Naive thymus-derived CD4-positive, alpha-beta T cell (primary cell): ENCODE measurements at regions not wholly inside any gene's neighbourhood (a gene's known extent, or its start where the extent isn't known, plus 50 kb on each side); places are given as distances from the start of the nearest gene placed in this dataset.

Source experiments
- ATAC-seq: fragments of 150-1000 bp; cut with Tn5 transposase; 2 replicates; pipeline ENCODE4 v1.10.0; 2021; ENCODE audit warnings: mild to moderate bottlenecking, moderate library complexity
- CTCF ChIA-PET: fragments of 350-600 bp; sonication (Branson Sonifier 250); formaldehyde crosslinking; loops from one replicate; lab custom pipeline; 2021; ENCODE audit warnings: antibody characterized with exemption; lab: Charles Lee
- POLR2A ChIA-PET: fragments of 350-600 bp; sonication (Branson Sonifier 250); formaldehyde crosslinking; loops from one replicate; lab custom pipeline; 2021; ENCODE audit warnings: antibody characterized with exemption, inconsistent platforms; lab: Charles Lee
- DNase-seq, 9 donors: peaks; one replicate each; pipeline versions ENCODE4 v3.0.0 to v3.0.0-alpha.2; 2020 to 2022; ENCODE audit warnings: mixed read lengths in 1 of 9
- H3K27ac ChIP-seq: one replicate; pipeline ENCODE4 v1.7.0; 2013; ENCODE audit warnings: mild to moderate bottlenecking, low read depth, low read length, moderate library complexity
- H3K27me3 ChIP-seq, 2 donors: one replicate each; pipeline ENCODE4 v1.7.0; 2013; ENCODE audit warnings: low read length in 2 of 2, mild to moderate bottlenecking in 2 of 2, moderate library complexity in 2 of 2; ENCODE audit not compliant: control insufficient read depth in 2 of 2, insufficient read depth in 2 of 2
- H3K36me3 ChIP-seq, 3 experiments: 1 replicate in 2 of 3; 2 replicates in 1 of 3; pipeline ENCODE4 v1.7.0; 2013; ENCODE audit warnings: low read length in 3 of 3, mild to moderate bottlenecking in 3 of 3, moderate library complexity in 1 of 3; ENCODE audit not compliant: insufficient read depth in 3 of 3, control insufficient read depth in 2 of 3
- H3K4me1 ChIP-seq, 2 donors: one replicate each; pipeline ENCODE4 v1.7.0; 2013; ENCODE audit warnings: low read length in 2 of 2, mild to moderate bottlenecking in 2 of 2, moderate library complexity in 1 of 2; ENCODE audit not compliant: control insufficient read depth in 2 of 2, insufficient read depth in 2 of 2
- H3K4me3 ChIP-seq: 2 replicates; pipeline ENCODE4 v1.7.0; 2013; ENCODE audit warnings: mild to moderate bottlenecking, low read length
- H3K9me3 ChIP-seq, 3 experiments: 1 replicate in 2 of 3; 2 replicates in 1 of 3; pipeline ENCODE4 v1.7.0; 2013; ENCODE audit warnings: low read length in 3 of 3; ENCODE audit not compliant: control insufficient read depth in 2 of 3
- H3K27ac Mint-ChIP-seq, 9 donors: one replicate each; pipeline ENCODE4 v1.8.0; 2020 to 2022; ENCODE audit warnings: mixed read lengths in 9 of 9, mild to moderate bottlenecking in 8 of 9, moderate library complexity in 5 of 9, inconsistent platforms in 2 of 9
- H3K27me3 Mint-ChIP-seq, 5 donors: one replicate each; pipeline ENCODE4 v1.8.0; 2021 to 2022; ENCODE audit warnings: mixed read lengths in 5 of 5, mild to moderate bottlenecking in 1 of 5
- H3K36me3 Mint-ChIP-seq, 5 donors: one replicate each; pipeline ENCODE4 v1.8.0; 2020 to 2022; ENCODE audit warnings: mixed read lengths in 5 of 5, mild to moderate bottlenecking in 3 of 5, inconsistent platforms in 1 of 5
- H3K4me1 Mint-ChIP-seq, 7 donors: one replicate each; pipeline ENCODE4 v1.8.0; 2020 to 2022; ENCODE audit warnings: mixed read lengths in 7 of 7, mild to moderate bottlenecking in 3 of 7, inconsistent platforms in 1 of 7
- H3K4me3 Mint-ChIP-seq, 10 donors: one replicate each; pipeline ENCODE4 v1.8.0; 2020 to 2022; ENCODE audit warnings: mild to moderate bottlenecking in 10 of 10, mixed read lengths in 10 of 10, moderate library complexity in 6 of 10, inconsistent platforms in 2 of 10
- H3K9me3 Mint-ChIP-seq, 11 donors: one replicate each; pipeline ENCODE4 v1.8.0; 2020 to 2022; ENCODE audit warnings: mixed read lengths in 11 of 11, mild to moderate bottlenecking in 4 of 11, inconsistent platforms in 1 of 11, moderate library complexity in 1 of 11
- intact Hi-C, 2 donors: fragments of 100-400 bp; cut with micrococcal nuclease; formaldehyde crosslinking; loops; one replicate each; pipeline ENCODE4 v1.15.1; 2023

DNA sequence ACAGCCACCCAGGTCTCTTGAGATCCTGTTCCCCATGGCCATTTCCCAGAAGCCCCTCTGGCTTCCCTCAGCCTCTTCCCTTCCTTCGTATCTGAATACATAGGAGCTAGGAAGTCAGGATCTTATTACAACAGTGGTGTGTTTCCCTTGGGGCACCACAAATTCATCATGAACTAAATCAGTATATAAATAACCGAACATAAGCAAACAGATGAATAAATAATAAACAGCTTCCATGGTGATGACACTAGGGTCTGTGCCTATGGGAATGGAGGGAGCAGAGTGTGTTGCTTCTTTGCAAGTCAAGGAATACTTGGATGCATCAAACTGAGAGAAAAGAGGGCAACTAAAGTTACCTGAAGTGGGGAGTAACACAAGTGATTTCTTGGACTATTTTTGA is 527.6 kb downstream of the LMO7 start:
- POLR2A ChIA-PET, result no interaction called here
- Mint-ChIP-seq H3K36me3 (no peaks in the 10 kb centered on the region), H3K27me3 (peaks cover 0 to 15% (median 5%) of the 10 kb centered on the region in 5 donors), H3K27ac (no peak overlapping the region), H3K4me3 (no peak overlapping the region), H3K4me1 (no peaks in the 10 kb centered on the region), H3K9me3 (peaks cover 0 to 3% (median 0%) of the 10 kb centered on the region in 11 donors)
- DNase-seq (no peak), ATAC-seq (no peak)
- Histone ChIP-seq H3K27me3 (no peaks in the 10 kb centered on the region), H3K27ac (no peak overlapping the region), H3K9me3 (no peaks in the 10 kb centered on the region), H3K4me1 (no peaks in the 10 kb centered on the region), H3K36me3 (no peaks in the 10 kb centered on the region), H3K4me3 (no peak overlapping the region)
- intact Hi-C loops, result no loop called here
- CTCF ChIA-PET, result no interaction called here

DNA sequence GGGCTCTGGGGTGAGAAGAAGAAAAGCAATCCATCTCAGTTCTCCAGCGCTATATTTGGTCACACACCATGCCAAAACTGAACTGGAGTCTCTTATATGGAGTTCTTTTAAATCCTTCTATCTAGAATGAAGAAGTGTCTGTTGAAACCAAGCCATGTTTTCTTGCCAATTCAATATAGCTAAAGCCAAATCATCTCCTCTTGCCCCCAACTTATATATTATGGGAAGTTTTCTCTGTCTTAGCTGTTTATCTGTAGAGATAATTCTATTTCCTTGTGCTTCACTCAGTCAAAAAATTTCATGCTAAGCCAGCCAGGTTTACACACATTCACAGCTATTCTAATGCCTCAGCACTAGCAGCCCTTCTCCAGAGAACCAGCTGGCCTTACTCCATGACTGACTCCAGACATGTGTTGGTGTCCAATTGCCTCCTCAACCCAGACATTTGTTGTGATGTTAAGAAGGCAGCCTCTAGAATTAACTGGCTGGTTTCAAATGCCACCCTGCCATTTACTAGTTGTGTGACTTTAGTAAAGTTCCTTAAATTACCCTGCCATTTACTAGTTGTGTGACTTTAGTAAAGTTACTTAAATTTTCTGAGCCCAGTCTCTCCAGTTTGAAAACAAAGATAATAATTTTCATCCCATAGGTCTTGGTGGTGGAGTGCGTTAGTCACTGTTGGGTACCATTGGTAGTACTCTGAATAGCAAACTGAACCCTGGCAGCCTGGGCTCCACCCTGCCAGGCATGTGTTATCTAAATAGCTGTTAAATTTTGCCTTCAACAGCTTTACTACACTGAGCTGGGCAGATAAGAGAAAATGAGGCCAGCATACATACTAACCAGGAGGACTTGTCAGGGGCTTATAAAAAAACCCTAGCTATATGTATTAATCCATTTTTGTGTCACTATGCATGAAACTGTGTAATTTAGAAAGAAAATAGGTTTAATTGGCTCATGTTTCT is 525.1 kb downstream of the LMO7 start:
- DNase-seq (no peak), ATAC-seq (no peak)
- no peaks in the 10 kb centered on the region for H3K36me3 ChIP-seq
- intact Hi-C loops, result no loop called here
- no peaks in the 10 kb centered on the region for H3K9me3 ChIP-seq
- Mint-ChIP-seq H3K36me3 (no peaks in the 10 kb centered on the region), H3K4me1 (no peaks in the 10 kb centered on the region), H3K4me3 (no peak overlapping the region), H3K27ac (no peak overlapping the region), H3K27me3 (peaks cover 0 to 15% (median 3%) of the 10 kb centered on the region in 5 donors), H3K9me3 (peaks cover 0 to 3% (median 0%) of the 10 kb centered on the region in 11 donors)
- H3K4me3 ChIP-seq, result no peak overlapping the region
- H3K4me1 ChIP-seq, result no peaks in the 10 kb centered on the region
- no peaks in the 10 kb centered on the region for H3K27me3 ChIP-seq
- ChIA-PET POLR2A (no interaction called here), CTCF (no interaction called here)
- no peak overlapping the region for H3K27ac ChIP-seq

DNA sequence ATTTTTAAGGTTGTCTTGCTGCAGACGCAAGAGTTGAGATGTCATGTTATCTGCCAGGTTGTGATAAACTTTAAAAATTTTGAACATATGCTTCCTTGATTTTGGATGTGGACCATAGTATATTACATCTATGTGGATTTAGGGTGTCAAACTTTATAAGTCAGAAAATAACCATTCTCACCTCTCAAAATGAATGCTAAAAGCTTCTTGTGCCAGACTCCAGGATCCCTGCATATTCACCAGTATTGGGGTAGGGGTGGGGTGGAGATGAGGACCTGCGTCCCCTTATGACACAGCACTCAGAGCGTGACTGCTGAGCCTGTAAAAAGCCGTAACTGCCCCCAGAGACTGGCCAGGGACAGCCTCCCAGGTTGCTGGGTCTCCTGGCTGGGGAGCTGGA is 524.4 kb downstream of the LMO7 start:
- ATAC-seq, result no peak
- Mint-ChIP-seq H3K27me3 (peaks cover 0 to 15% (median 3%) of the 10 kb centered on the region in 5 donors), H3K9me3 (peaks cover 0 to 2% (median 0%) of the 10 kb centered on the region in 11 donors), H3K4me1 (no peaks in the 10 kb centered on the region), H3K27ac (no peak overlapping the region), H3K36me3 (no peaks in the 10 kb centered on the region), H3K4me3 (no peak overlapping the region)
- CTCF ChIA-PET, result no interaction called here
- no peak for DNase-seq
- no peaks in the 10 kb centered on the region for H3K9me3 ChIP-seq
- H3K27me3 ChIP-seq, result no peaks in the 10 kb centered on the region
- H3K27ac ChIP-seq, result no peak overlapping the region
- H3K36me3 ChIP-seq, result no peaks in the 10 kb centered on the region
- no peak overlapping the region for H3K4me3 ChIP-seq
- no peaks in the 10 kb centered on the region for H3K4me1 ChIP-seq
- intact Hi-C loops, result no loop called here
- POLR2A ChIA-PET, result no interaction called here

DNA sequence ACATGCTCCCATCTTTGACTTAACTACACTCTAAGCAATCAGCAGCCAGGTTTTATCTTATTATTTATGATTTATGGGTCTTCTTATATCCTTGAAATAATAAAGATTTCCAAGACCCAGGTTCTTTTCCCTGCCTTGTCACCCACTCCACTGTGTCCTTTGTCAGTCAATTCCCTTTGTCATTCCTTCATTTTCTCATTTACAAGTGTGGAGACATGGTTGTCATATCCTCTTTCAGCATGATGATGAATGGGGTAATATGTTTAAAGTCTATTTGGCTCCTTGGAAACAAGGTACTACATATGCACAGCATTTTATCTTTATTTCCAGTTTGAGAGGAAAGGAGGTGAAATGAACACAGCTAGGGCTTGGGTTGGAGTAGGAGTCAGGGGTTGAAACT is 521.8 kb downstream of the LMO7 start:
- CTCF ChIA-PET, result no interaction called here
- no peaks in the 10 kb centered on the region for H3K9me3 Mint-ChIP-seq
- no peak overlapping the region for H3K4me3 ChIP-seq
- H3K4me1 Mint-ChIP-seq, result no peaks in the 10 kb centered on the region
- POLR2A ChIA-PET, result no interaction called here
- H3K27me3 Mint-ChIP-seq, result peaks cover 0 to 15% (median 3%) of the 10 kb centered on the region in 5 donors
- H3K27ac ChIP-seq, result no peak overlapping the region
- no peak for DNase-seq
- H3K4me3 Mint-ChIP-seq, result no peak overlapping the region
- no peaks in the 10 kb centered on the region for H3K9me3 ChIP-seq
- no peaks in the 10 kb centered on the region for H3K4me1 ChIP-seq
- H3K27ac Mint-ChIP-seq, result no peak overlapping the region
- intact Hi-C loops, result no loop called here
- no peaks in the 10 kb centered on the region for H3K36me3 Mint-ChIP-seq
- H3K27me3 ChIP-seq, result no peaks in the 10 kb centered on the region
- no peak for ATAC-seq
- no peaks in the 10 kb centered on the region for H3K36me3 ChIP-seq

DNA sequence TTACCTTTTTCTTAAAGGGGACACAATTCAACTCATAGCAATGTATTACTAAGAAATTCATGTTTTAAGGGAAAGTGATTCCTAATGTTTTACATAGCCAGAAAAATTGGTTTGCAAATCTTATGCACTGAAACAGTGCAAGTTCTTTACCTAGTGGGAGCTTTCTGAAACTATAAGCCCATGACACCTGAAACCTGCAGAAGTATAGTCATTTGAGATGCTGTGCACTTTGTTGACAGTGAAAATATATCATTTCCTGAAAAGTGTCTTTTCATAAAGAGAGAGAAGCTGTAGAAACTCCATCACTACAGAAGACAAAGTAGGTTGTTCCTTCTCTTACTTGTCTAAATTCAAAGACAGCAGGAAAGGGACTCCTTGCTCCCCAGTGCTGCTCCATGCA is 517.1 kb downstream of the LMO7 start:
- POLR2A ChIA-PET, result no interaction called here

DNA sequence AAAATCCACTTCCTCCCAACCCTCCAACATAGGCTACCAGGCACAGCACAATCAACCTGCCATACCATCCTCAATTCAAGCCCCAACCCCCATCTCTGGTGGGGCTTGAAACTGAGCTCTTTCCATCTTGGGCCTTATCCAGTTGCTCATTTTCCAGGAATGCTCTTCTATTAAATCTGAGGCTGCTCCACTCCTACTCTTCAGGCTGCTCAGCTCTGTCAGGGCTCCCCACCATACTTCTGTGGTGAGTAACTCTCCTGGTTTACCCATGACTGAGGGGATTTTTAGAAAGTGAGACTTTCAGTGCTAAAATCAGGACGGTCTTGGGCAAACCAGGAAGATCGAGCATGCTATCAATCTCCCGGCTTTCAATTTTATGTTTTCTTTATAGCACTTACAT is 512.8 kb downstream of the LMO7 start:
- Mint-ChIP-seq H3K4me1 (no peaks in the 10 kb centered on the region), H3K27me3 (peaks cover 0 to 4% (median 4%) of the 10 kb centered on the region in 5 donors), H3K36me3 (no peaks in the 10 kb centered on the region), H3K9me3 (peaks cover 0 to 4% (median 0%) of the 10 kb centered on the region in 11 donors), H3K4me3 (no peak overlapping the region), H3K27ac (no peak overlapping the region)
- intact Hi-C loops, result no loop called here
- H3K4me1 ChIP-seq, result no peaks in the 10 kb centered on the region
- DNase-seq, result no peak
- POLR2A ChIA-PET, result no interaction called here
- no peak overlapping the region for H3K27ac ChIP-seq
- no peaks in the 10 kb centered on the region for H3K27me3 ChIP-seq
- ATAC-seq, result no peak
- CTCF ChIA-PET, result no interaction called here
- no peaks in the 10 kb centered on the region for H3K36me3 ChIP-seq
- H3K9me3 ChIP-seq, result no peaks in the 10 kb centered on the region
- no peak overlapping the region for H3K4me3 ChIP-seq

More for the DNA sequence above, 517.1 kb downstream of the LMO7 start:
- ATAC-seq (no peak), DNase-seq (no peak)
- intact Hi-C loops, result no loop called here
- Histone ChIP-seq H3K4me3 (no peak overlapping the region), H3K27me3 (no peaks in the 10 kb centered on the region), H3K36me3 (no peaks in the 10 kb centered on the region), H3K27ac (no peak overlapping the region), H3K9me3 (no peaks in the 10 kb centered on the region), H3K4me1 (no peaks in the 10 kb centered on the region)
- Mint-ChIP-seq H3K27me3 (no peaks in the 10 kb centered on the region), H3K9me3 (peaks cover 0 to 4% (median 0%) of the 10 kb centered on the region in 11 donors), H3K4me1 (no peaks in the 10 kb centered on the region), H3K27ac (no peak overlapping the region), H3K4me3 (no peak overlapping the region), H3K36me3 (no peaks in the 10 kb centered on the region)
- CTCF ChIA-PET, result no interaction called here

DNA sequence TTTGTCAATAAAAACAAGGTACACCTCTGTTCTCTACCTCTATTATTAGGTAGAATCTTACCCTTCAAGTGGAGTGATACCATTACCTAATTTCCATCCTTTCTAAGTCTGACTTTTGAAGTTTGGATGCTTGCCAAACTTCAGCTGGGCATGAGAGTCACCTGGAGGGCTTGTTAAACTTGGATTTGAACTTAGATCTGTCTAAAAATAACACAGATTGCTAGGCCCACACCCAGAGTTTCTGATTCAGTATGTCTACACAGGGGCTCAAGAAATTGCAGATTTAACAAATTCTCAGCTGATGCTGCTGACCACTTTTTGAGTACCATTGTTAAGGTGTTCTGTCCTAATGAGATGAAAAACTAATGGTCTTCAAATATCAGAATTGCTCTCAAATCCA is 512.2 kb downstream of the LMO7 start:
- H3K4me3 Mint-ChIP-seq, result no peak overlapping the region
- Histone ChIP-seq H3K4me3 (no peak overlapping the region), H3K4me1 (no peaks in the 10 kb centered on the region), H3K27me3 (no peaks in the 10 kb centered on the region), H3K9me3 (no peaks in the 10 kb centered on the region), H3K27ac (no peak overlapping the region), H3K36me3 (no peaks in the 10 kb centered on the region)
- no peaks in the 10 kb centered on the region for H3K4me1 Mint-ChIP-seq
- peaks cover 0 to 4% (median 4%) of the 10 kb centered on the region in 5 donors for H3K27me3 Mint-ChIP-seq
- ChIA-PET POLR2A (no interaction called here), CTCF (no interaction called here)
- H3K9me3 Mint-ChIP-seq, result peaks cover 0 to 4% (median 0%) of the 10 kb centered on the region in 11 donors
- H3K27ac Mint-ChIP-seq, result no peak overlapping the region
- DNase-seq (no peak), ATAC-seq (no peak)
- intact Hi-C loops, result no loop called here
- H3K36me3 Mint-ChIP-seq, result no peaks in the 10 kb centered on the region
